GM19043 (cell line): ENCODE measurements at regions not wholly inside any gene's neighbourhood (a gene's known extent, or its start where the extent isn't known, plus 50 kb on each side); places are given as distances from the start of the nearest gene placed in this dataset.
"Not testable (repeated sequence)": the region's sequence is repeated elsewhere in the genome, so short reads cannot be mapped to it uniquely, and the experiment has no call there.

Experiments used
- ATAC-seq: cut with Tn5 transposase; IDR thresholded peaks from one replicate; pipeline ENCODE4 v1.9.1; 2021; ENCODE audit warnings: low read depth; ENCODE audit not compliant: unreplicated experiment

- ATAC-seq: no peak
These were observed 757.3 kb downstream of the SI start for GRCh38 chr3:164320962-164321361.

GRCh38 chr3:164306042-164306441 is 772.3 kb downstream of the SI start:
- no peak for ATAC-seq

- no peak for ATAC-seq
These were observed 774.4 kb downstream of the SI start for GRCh38 chr3:164303894-164304293.

- ATAC-seq: no peak
These were observed 775.7 kb downstream of the SI start for GRCh38 chr3:164302622-164303021.

- ATAC-seq: not testable (repeated sequence)
These were observed 786.8 kb downstream of the SI start for GRCh38 chr3:164291486-164291885.

- no peak for ATAC-seq
These were observed 799.7 kb downstream of the SI start for GRCh38 chr3:164278550-164278949.

GRCh38 chr3:164267053-164267452 is 811.2 kb downstream of the SI start:
- ATAC-seq: no peak

GRCh38 chr3:164250923-164251322 is 827.4 kb downstream of the SI start:
- no peak for ATAC-seq

- no peak for ATAC-seq
These were observed 841.4 kb downstream of the SI start for GRCh38 chr3:164236851-164237250.

GRCh38 chr3:164235289-164236028 is 842.8 kb downstream of the SI start:
- no peak for ATAC-seq

- ATAC-seq: no peak
These were observed 844.3 kb downstream of the SI start for GRCh38 chr3:164233951-164234350.

- no peak for ATAC-seq
These were observed 846.6 kb downstream of the SI start for GRCh38 chr3:164231718-164232117.

GRCh38 chr3:164230385-164231094 is 847.8 kb downstream of the SI start:
- ATAC-seq: no peak

GRCh38 chr3:164224126-164224525 is 854.2 kb downstream of the SI start:
- ATAC-seq: no peak

GRCh38 chr3:164222197-164222596 is 856.1 kb downstream of the SI start:
- no peak for ATAC-seq

GRCh38 chr3:164221297-164221696 is 857.0 kb downstream of the SI start:
- no peak for ATAC-seq

GRCh38 chr3:164209363-164209762 is 868.9 kb downstream of the SI start:
- ATAC-seq: no peak

- ATAC-seq: no peak
These were observed 869.5 kb downstream of the SI start for GRCh38 chr3:164208821-164209220.

GRCh38 chr3:164208048-164208447 is 870.2 kb downstream of the SI start:
- no peak for ATAC-seq

- ATAC-seq: no peak
These were observed 878.1 kb downstream of the SI start for GRCh38 chr3:164200053-164200823.

- ATAC-seq: no peak
These were observed 881.8 kb downstream of the SI start for GRCh38 chr3:164196477-164196876.
